HCT116 (cell line): ENCODE measurements at regions not wholly inside any gene's neighbourhood (a gene's known extent, or its start where the extent isn't known, plus 50 kb on each side); places are given as distances from the start of the nearest gene placed in this dataset.

ENCODE experiments used
- ATF3 ChIP-seq: IDR thresholded peaks from 2 replicates; pipeline ENCODE4 v1.6.1; 2012
- CTCF ChIP-seq, 3 experiments: fragments of 200-600 bp in 1 of 3; sonication (generic) in 1 of 3; IDR thresholded peaks in 2 of 3; conservative IDR thresholded peaks in 1 of 3; 2 replicates each; pipeline ENCODE4 v1.5.1; 2012 to 2017; ENCODE audit warnings: low read depth in 2 of 3, low read length in 2 of 3, antibody characterized with exemption in 1 of 3, borderline replicate concordance in 1 of 3, control low read depth in 1 of 3, mild to moderate bottlenecking in 1 of 3, mixed read lengths in 1 of 3, mixed run types in 1 of 3, moderate library complexity in 1 of 3; ENCODE audit not compliant: insufficient read depth in 1 of 3
- EGR1 ChIP-seq: IDR thresholded peaks from 2 replicates; pipeline ENCODE4 v1.6.1; 2012; ENCODE audit warnings: low read depth
- EZH2 ChIP-seq: fragments of 200-600 bp; sonication (generic); IDR thresholded peaks from 2 replicates; pipeline ENCODE4 v1.6.1; 2017; ENCODE audit warnings: antibody characterized with exemption, mixed run types
- EZH2phosphoT487 ChIP-seq: fragments of 200-600 bp; IDR thresholded peaks from 2 replicates; pipeline ENCODE4 v1.6.1; 2018; ENCODE audit warnings: antibody characterized with exemption, borderline replicate concordance
- POLR2A ChIP-seq: IDR thresholded peaks from 2 replicates; pipeline ENCODE4 v1.7.0; 2011; ENCODE audit warnings: borderline replicate concordance; ENCODE audit not compliant: insufficient read depth, insufficient read length; ENCODE audit errors: extremely low read depth
- POLR2AphosphoS5 ChIP-seq: IDR thresholded peaks from 2 replicates; pipeline ENCODE4 v1.6.1; 2011; ENCODE audit warnings: mild to moderate bottlenecking, low read depth, low read length, moderate library complexity
- REST ChIP-seq: IDR thresholded peaks from 2 replicates; pipeline ENCODE4 v1.6.1; 2012; ENCODE audit warnings: low read depth
- TCF7L2 ChIP-seq: IDR thresholded peaks from 2 replicates; pipeline ENCODE4 v1.7.0; 2011; ENCODE audit warnings: borderline replicate concordance, inconsistent platforms; ENCODE audit not compliant: insufficient read depth, insufficient read length; ENCODE audit errors: extremely low read depth
- ZFX ChIP-seq: fragments of 450-650 bp; IDR thresholded peaks from 2 replicates; pipeline ENCODE4 v1.6.1; 2017
- ZNF274 ChIP-seq: fragments of 200-500 bp; sonication (Bioruptor generic); IDR thresholded peaks from 2 replicates; pipeline ENCODE4 v1.6.1; 2014; ENCODE audit warnings: mild to moderate bottlenecking, low read depth, low read length, inconsistent platforms

GRCh38 chr1:238468068-238468467 lies 577.3 kb upstream of the ZP4 start:
- TF ChIP-seq ZFX (no peak), EZH2 (no peak), REST (no peak), CTCF (IDR thresholded peaks at IDR 0.05 in 2 of 3, conservative IDR thresholded peaks at IDR 0.05 in 1 of 3; ENCODE audit: borderline replicate concordance in 1 of 3, insufficient read depth in 1 of 3, low read depth in 2 of 3, low read length in 2 of 3) (no peak), POLR2AphosphoS5 (no peak), EZH2phosphoT487 (no peak), ATF3 (no peak), POLR2A (no peak), EGR1 (no peak), TCF7L2 (no peak), ZNF274 (no peak)
